ENCODE measurements at regions not wholly inside any gene's neighbourhood (a gene's known extent, or its start where the extent isn't known, plus 50 kb on each side); places are given as distances from the start of the nearest gene placed in this dataset.

DNA sequence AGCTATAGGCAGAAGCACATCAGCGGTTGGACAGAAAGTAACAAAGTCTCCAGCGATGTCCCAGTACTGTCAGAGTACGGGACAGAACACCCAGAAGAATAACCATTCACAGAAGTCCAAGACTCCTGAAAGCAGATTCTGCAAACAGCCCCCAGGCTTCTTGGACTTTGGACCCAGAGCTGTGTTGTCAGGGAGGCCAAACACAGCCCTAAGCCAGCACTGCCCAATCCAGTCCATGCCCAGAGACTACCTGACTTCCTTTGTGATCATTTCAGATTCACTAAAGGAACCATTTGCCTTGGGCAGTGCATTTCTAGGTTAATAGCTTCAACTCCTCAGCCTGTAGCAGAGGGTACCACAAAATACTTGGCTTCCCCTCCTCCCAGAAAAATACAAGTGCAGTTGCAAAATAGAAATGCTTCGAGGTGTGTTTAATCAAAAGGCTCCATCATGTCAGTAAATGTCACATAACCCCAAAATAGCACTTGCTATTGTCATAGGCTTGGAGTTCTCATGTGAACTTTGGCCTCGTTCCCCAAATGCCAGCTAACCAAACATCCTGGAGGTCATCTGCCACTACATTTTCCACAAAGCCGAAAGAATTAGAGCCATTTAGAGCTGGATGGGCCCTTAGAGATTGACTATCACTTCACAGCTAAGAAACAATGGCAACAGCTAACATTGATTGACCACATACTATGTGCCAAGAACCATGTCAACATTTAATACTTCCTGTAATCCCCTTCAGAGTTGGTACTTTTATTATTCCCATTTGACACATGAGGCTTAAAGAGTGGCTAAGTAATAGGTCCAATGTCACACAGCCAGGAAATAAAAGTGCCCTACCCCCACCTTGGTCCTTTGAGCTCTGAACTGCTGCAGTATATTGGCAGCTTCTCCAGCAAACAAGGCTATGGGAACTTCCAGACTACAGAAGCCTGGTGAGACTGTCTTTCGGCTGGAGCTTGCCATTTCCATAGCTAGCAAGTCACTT is 329.9 kb downstream of the FOXO1 start:
- DNase-seq (ENCODE audit: low spot score) = no peak

DNA sequence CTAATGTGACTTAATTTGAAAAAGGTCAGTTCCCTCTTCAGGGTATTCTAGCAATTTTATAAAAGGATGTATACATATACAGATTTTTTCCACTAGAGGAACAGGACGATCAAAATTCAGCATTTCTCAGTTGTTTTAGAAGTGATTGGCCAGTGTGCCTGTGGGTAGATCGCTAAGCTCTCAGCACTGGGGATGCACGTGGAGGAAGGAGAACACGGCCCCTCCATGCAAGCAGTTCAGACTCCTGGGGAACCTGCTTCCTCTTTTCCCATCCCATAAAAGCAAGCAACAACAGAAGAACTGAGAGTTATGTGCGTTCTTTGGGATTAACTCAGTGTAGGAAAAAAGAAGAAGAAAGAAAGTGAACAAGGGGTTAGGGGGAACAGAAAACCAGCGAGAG is 328.8 kb downstream of the FOXO1 start:
- DNase-seq (ENCODE audit: low spot score) = no peak

- DNase-seq (ENCODE audit: low spot score) = no peak
Observed at GRCh38 chr13:40338217-40338616, 328.2 kb downstream of the FOXO1 start.

DNA sequence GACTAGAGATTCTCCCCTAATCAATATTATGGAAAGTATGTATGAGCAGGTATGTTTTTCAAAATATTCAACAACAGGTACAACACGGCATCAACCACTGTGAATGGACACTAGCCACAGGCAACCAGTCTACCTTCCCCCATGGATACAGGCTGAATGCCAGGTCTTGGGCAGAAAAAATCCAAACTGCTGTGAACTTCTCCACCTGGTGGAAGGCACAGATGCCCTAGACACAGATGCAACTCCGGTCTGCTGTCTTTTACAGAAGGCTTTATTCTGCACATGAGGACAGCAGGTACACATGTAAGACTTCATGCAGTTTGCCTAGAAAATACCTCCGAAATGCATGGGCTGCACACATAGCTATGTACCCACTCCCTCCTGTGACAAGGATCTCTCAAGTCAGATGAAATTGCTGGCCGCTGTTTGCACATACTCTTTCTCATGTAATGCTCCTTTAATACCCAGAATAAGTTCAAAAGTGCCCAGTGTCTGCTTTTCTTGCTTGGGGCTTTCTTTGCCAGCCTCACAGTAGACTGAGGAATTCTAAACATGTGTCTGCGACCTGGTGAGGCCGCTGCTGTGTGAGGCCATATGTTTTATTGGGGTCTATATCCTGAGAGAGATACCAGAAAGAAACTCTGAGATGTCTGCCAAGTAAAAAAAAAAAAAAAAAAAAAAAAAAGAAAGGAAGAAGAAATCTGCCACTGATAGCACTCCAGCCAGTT is 325.9 kb downstream of the FOXO1 start:
- DNase-seq (ENCODE audit: low spot score) = peak; percentile 87

- DNase-seq (ENCODE audit: low spot score) = no peak
Observed at GRCh38 chr13:40341096-40341471, 325.4 kb downstream of the FOXO1 start.

DNA sequence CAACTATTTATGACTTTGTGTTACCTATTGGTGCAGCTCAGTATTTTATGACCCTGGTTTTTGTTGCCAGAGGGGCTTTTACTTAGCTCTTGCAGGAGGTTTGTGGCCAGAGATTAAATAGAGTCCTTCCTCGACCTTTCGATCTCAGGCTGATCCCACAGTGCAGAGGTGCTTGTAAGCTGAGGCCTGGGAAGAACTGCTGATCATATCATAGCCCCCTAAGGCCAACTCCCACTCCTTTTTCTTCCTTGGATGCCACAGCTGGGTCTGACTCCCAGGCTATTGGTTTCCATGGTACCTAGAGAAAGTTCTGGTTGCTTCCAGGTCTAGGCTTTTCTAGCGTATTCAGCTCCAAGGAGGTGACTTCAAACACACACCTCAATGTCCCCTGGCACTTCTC is 324.9 kb downstream of the FOXO1 start:
- no peak for DNase-seq (ENCODE audit: low spot score)

DNA sequence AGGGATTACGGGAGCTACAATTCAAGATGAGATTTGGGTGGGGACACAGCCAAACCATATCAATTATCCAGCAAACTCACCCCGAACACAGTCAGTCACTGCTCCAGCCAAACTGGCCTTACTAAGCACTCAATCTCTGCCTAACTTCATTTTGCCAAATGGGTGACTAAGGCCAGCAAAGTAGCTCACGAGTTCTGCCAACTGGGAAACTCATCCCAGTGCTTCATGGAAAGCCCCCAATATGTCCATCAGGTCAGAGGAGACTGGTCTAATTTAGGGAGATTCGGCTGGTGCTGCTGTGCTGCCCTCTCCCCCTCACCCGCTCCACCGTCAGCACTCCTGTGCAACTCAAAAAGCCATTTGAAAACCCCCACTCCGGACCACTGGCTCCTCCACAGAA is 324.0 kb downstream of the FOXO1 start:
- DNase-seq (ENCODE audit: low spot score) = no peak

- no peak for DNase-seq (ENCODE audit: low spot score)
Observed at GRCh38 chr13:40342901-40343300, 323.5 kb downstream of the FOXO1 start.

- DNase-seq (ENCODE audit: low spot score) = no peak
Observed at GRCh38 chr13:40343550-40344269, 322.7 kb downstream of the FOXO1 start.

- DNase-seq (ENCODE audit: low spot score) = peak; percentile 19
Observed at GRCh38 chr13:40344270-40345148, 321.9 kb downstream of the FOXO1 start.

- no peak for DNase-seq (ENCODE audit: low spot score)
Observed at GRCh38 chr13:40345149-40345514, 321.3 kb downstream of the FOXO1 start.

DNA sequence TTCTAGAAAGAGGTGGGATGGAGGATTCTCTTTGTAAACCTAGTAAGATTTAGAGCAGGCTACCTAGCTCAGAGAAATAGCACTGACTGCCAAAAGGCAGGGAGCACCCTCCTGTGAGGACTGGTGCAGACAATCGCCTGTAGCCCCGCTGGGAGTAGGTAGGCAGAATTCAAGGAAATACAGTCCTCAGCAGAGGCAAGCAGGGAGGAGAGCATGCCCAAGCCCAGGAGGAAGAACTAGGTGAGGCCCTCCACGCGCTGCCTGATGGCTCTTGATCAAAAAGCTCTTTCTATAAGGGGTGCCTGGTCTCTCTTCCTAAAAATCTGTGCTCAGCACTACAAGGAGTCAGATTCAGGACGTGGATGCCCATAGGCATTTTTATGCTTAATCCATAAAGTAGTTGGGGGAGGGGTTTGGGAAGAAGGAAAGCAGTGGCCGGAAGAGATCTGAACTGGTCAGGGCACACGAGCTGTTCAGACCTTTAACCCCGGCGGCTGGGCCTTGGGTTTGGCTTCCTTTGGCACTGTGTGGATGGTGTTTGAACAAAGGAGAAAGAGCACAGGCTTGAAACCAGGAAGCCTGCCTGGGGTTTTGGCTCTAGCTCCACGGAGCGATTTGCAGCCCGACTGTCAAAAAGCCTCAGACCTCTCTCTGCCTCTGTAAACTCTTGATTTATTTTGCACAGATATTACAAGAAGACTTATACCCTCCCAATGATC is 320.6 kb downstream of the FOXO1 start:
- peak; percentile 18 for DNase-seq (ENCODE audit: low spot score)

DNA sequence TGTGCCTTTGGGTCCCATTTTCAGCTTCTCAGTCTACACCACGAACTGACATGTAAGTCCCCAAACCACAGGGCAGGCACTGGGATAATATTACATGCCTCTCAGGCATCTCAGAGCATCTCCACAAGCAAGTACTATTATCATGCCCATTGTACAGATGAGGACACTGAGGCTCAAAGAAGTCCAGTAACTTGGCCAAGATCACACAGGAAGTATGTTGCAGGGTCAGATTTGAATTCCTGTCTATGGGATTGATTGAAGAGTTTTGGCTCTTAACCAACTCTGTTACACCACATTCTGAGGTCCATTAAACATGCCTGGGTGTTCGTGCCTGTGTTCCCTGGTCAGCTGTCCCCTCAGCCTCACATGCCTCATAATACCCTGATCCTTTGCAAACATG is 319.8 kb downstream of the FOXO1 start:
- DNase-seq (ENCODE audit: low spot score) = no peak

GRCh38 chr13:40348096-40348679 is 318.3 kb downstream of the FOXO1 start:
- peak; percentile 69 for DNase-seq (ENCODE audit: low spot score)

- no peak for DNase-seq (ENCODE audit: low spot score)
Observed at GRCh38 chr13:40350283-40350992, 316.0 kb downstream of the FOXO1 start.

- no peak for DNase-seq (ENCODE audit: low spot score)
Observed at GRCh38 chr13:40351537-40352379, 314.7 kb downstream of the FOXO1 start.

- DNase-seq (ENCODE audit: low spot score) = no peak
Observed at GRCh38 chr13:40352380-40352778, 314.1 kb downstream of the FOXO1 start.

DNA sequence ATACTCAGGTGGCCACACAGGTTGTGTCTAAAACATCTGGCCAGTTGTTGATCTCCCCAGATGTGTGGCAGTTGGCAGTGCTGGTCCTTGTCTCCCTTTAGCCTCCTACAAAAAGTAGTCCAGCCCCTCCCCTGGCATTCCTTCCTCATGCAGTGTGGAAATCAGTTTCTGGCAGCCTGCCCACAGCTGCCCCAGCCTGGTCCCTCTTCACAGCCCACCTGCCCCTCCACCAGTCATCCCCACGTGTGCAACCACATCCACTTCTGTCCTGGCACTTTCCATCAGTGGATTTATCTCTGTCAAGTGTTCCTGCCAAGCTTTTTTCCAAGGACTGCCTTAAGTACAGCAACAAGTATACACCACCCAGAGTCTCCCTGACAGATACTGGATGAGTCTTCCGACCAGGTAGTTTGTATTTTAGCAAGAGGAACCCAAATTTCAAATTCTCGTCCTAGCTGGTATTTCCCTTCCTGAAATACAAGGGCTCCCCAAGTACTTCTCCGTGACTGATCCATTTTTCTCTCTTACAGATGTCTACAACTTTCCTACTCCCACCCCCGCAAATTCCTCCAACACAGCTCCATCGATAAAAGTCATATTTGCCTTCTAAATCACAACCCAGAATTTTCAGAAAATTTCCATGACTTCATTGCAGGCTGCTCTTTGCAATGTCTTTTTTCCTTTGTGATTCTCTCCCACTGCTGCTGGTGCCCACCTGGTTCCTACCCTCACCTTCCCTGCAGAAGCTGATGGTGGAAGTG is 313.5 kb downstream of the FOXO1 start:
- DNase-seq (ENCODE audit: low spot score) = no peak
